ENCODE measurements at regions not wholly inside any gene's neighbourhood (a gene's known extent, or its start where the extent isn't known, plus 50 kb on each side); places are given as distances from the start of the nearest gene placed in this dataset.

DNA sequence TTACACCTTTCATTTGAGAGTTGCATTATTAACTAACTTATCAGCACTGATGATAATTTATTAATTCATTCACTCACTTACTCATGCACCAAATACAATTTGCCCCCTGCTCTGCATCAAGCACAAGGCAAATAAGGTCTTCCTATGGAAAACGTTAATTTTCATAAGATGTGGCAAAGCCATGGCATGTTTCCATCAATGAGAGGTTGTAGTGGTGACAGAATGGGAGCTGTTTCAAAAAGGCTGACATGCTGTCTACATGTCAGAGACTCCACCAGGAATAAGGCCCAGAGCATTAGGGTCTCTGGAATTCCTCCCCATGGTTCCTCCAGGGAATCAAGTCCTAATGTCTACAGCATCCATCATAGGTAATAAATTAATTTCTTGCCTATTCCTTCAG lies 978.8 kb downstream of the TMEM182 start (continued):
- no peak for TF ChIP-seq MXI1 (IDR thresholded peaks at IDR 0.05; ENCODE audit: low read depth, low read length)
- no peak for TF ChIP-seq FOXM1 (IDR thresholded peaks at IDR 0.05; ENCODE audit: low read depth)
- TF ChIP-seq NRF1 (IDR thresholded peaks at IDR 0.05; ENCODE audit: low read depth, low read length): no peak
- TF ChIP-seq, protein P1, sequence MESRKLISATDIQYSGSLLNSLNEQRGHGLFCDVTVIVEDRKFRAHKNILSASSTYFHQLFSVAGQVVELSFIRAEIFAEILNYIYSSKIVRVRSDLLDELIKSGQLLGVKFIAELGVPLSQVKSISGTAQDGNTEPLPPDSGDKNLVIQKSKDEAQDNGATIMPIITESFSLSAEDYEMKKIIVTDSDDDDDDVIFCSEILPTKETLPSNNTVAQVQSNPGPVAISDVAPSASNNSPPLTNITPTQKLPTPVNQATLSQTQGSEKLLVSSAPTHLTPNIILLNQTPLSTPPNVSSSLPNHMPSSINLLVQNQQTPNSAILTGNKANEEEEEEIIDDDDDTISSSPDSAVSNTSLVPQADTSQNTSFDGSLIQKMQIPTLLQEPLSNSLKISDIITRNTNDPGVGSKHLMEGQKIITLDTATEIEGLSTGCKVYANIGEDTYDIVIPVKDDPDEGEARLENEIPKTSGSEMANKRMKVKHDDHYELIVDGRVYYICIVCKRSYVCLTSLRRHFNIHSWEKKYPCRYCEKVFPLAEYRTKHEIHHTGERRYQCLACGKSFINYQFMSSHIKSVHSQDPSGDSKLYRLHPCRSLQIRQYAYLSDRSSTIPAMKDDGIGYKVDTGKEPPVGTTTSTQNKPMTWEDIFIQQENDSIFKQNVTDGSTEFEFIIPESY (IDR thresholded peaks at IDR 0.05; ENCODE audit: borderline replicate concordance, low read depth): no peak
- TF ChIP-seq YY1 (IDR thresholded peaks at IDR 0.05; ENCODE audit: low read depth): no peak
- TF ChIP-seq SIN3A (IDR thresholded peaks at IDR 0.05; ENCODE audit: borderline replicate concordance, low read depth, low read length): no peak
- TF ChIP-seq FOXJ3 (CRISPR knock-in tag; IDR thresholded peaks at IDR 0.05): no peak
- no peak for TF ChIP-seq NFIC (IDR thresholded peaks at IDR 0.05; ENCODE audit: borderline replicate concordance)

DNA sequence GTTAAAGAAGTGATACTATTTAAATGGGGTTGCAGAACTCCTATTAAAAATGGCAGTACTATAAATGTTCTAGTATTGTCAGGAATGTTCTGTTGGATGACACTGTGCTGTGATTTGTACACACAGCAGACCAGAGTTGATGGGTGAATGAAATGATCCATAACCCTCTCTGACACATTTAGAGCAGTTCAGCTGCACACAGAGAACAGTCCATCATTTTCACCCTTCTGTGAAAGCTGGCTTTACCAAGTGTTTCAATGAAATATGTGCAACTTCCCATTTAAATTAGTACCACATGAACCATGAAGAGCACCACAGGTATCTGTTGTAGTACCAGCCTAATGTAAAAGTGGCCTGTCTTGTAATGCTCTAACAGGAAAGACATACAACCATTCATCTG lies 981.4 kb downstream of the TMEM182 start:
- ChIA-PET POLR2A (no interaction called here), CTCF (no interaction called here)
- H3K9me2 ChIP-seq: no peaks in the 10 kb centered on the region
- H3K27me3 ChIP-seq (ENCODE audit: insufficient read depth): no peaks in the 10 kb centered on the region
- DNase-seq: no peak
- no peak overlapping the region for H2AFZ ChIP-seq (ENCODE audit: low read depth)
- no peaks in the 10 kb centered on the region for H3K4me1 ChIP-seq (ENCODE audit: control insufficient read depth in 1 of 2, insufficient read depth in 2 of 2, low read depth in 1 of 2, low read length in 1 of 2)
- no peak overlapping the region for H3K4me3 ChIP-seq (ENCODE audit: low read depth in 2 of 2, low read length in 1 of 2)
- no peaks in the 10 kb centered on the region for H3F3A ChIP-seq (replicated peaks; ENCODE audit: insufficient read depth)
- no peaks in the 10 kb centered on the region for H4K20me1 ChIP-seq (ENCODE audit: insufficient read depth)
- no peaks in the 10 kb centered on the region for H3K79me2 ChIP-seq (ENCODE audit: insufficient read depth)
- H3K9ac ChIP-seq: no peak overlapping the region
- no peak overlapping the region for H3K27ac ChIP-seq (ENCODE audit: low read depth in 2 of 2, low read length in 1 of 2)
- H3K36me3 ChIP-seq (replicated peaks in 1 of 2; ENCODE audit: control insufficient read depth in 1 of 2, insufficient read depth in 2 of 2, low read length in 1 of 2): no peaks in the 10 kb centered on the region
- H3K4me2 ChIP-seq: no peak overlapping the region
- TF ChIP-seq, protein P1 (IDR thresholded peaks at IDR 0.05; ENCODE audit: borderline replicate concordance, low read depth): no peak
- TF ChIP-seq, protein P2, sequence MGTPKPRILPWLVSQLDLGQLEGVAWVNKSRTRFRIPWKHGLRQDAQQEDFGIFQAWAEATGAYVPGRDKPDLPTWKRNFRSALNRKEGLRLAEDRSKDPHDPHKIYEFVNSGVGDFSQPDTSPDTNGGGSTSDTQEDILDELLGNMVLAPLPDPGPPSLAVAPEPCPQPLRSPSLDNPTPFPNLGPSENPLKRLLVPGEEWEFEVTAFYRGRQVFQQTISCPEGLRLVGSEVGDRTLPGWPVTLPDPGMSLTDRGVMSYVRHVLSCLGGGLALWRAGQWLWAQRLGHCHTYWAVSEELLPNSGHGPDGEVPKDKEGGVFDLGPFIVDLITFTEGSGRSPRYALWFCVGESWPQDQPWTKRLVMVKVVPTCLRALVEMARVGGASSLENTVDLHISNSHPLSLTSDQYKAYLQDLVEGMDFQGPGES (IDR thresholded peaks at IDR 0.05; ENCODE audit: low read depth, low read length): no peak
- no peaks in the 10 kb centered on the region for H3K9me3 ChIP-seq

DNA sequence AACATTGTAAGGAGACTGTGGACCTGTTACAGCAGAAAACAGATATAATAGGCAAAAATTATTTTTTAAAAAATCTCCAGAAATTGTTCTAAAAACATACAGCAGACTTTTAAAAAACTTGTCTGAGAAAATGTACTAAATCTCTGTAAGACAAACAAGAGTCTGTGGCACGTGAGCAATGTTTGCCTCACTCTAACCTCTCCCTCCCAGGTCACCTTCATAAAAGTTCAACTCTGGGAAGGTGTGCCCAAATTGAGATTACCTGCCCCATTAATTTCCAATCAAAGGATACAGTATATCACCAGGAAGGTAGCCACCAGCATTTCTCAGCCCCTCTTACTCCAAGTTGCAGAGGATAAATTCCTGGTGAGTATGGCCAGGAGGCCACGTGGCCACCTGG lies 992.7 kb downstream of the TMEM182 start:
- ChIA-PET CTCF (no interaction called here), POLR2A (no interaction called here)
- no peaks in the 10 kb centered on the region for H3K4me1 ChIP-seq (ENCODE audit: control insufficient read depth in 1 of 2, insufficient read depth in 2 of 2, low read depth in 1 of 2, low read length in 1 of 2)
- H3K9ac ChIP-seq: no peak overlapping the region
- no peak overlapping the region for H3K4me2 ChIP-seq
- H3K9me3 ChIP-seq: no peaks in the 10 kb centered on the region
- no peaks in the 10 kb centered on the region for H3K36me3 ChIP-seq (replicated peaks in 1 of 2; ENCODE audit: control insufficient read depth in 1 of 2, insufficient read depth in 2 of 2, low read length in 1 of 2)
- H3K4me3 ChIP-seq (ENCODE audit: low read depth in 2 of 2, low read length in 1 of 2): no peak overlapping the region
- H3K27ac ChIP-seq (ENCODE audit: low read depth in 2 of 2, low read length in 1 of 2): no peak overlapping the region
- WGBS (ENCODE audit: low lambda C conversion rate): 2% methylated on average over 2 of the region's 2 CpGs
- no peaks in the 10 kb centered on the region for H3F3A ChIP-seq (replicated peaks; ENCODE audit: insufficient read depth)
- H3K9me2 ChIP-seq: no peaks in the 10 kb centered on the region
- no peaks in the 10 kb centered on the region for H3K27me3 ChIP-seq (ENCODE audit: insufficient read depth)
- no peak overlapping the region for H2AFZ ChIP-seq (ENCODE audit: low read depth)
- DNase-seq: no peak
- no peaks in the 10 kb centered on the region for H3K79me2 ChIP-seq (ENCODE audit: insufficient read depth)
- H4K20me1 ChIP-seq (ENCODE audit: insufficient read depth): no peaks in the 10 kb centered on the region
- TF ChIP-seq FOSL2 (IDR thresholded peaks at IDR 0.05; ENCODE audit: borderline replicate concordance, low read depth): no peak
- TF ChIP-seq, protein P3, sequence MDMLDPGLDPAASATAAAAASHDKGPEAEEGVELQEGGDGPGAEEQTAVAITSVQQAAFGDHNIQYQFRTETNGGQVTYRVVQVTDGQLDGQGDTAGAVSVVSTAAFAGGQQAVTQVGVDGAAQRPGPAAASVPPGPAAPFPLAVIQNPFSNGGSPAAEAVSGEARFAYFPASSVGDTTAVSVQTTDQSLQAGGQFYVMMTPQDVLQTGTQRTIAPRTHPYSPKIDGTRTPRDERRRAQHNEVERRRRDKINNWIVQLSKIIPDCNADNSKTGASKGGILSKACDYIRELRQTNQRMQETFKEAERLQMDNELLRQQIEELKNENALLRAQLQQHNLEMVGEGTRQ (IDR thresholded peaks at IDR 0.05; ENCODE audit: borderline replicate concordance, low read depth, low read length): no peak
- no peak for TF ChIP-seq MXI1 (IDR thresholded peaks at IDR 0.05; ENCODE audit: low read depth, low read length)
- no peak for TF ChIP-seq TCF12 (IDR thresholded peaks at IDR 0.05)
- no peak for TF ChIP-seq JUND (IDR thresholded peaks at IDR 0.05)
- no peak for TF ChIP-seq TAF1 (IDR thresholded peaks at IDR 0.05; ENCODE audit: borderline replicate concordance, low read depth, low read length)
- TF ChIP-seq GABPA (IDR thresholded peaks at IDR 0.05; ENCODE audit: low read depth): no peak
- TF ChIP-seq, protein P4, sequence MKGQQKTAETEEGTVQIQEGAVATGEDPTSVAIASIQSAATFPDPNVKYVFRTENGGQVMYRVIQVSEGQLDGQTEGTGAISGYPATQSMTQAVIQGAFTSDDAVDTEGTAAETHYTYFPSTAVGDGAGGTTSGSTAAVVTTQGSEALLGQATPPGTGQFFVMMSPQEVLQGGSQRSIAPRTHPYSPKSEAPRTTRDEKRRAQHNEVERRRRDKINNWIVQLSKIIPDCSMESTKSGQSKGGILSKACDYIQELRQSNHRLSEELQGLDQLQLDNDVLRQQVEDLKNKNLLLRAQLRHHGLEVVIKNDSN (IDR thresholded peaks at IDR 0.05; ENCODE audit: borderline replicate concordance, low read depth): no peak
- no peak for TF ChIP-seq FOXJ3 (CRISPR knock-in tag; IDR thresholded peaks at IDR 0.05)
- TF ChIP-seq POLR2AphosphoS5 (IDR thresholded peaks at IDR 0.05; ENCODE audit: low read depth, low read length): no peak
- no peak for TF ChIP-seq ELF1 (IDR thresholded peaks at IDR 0.05)
